ENCODE measurements at regions not wholly inside any gene's neighbourhood (a gene's known extent, or its start where the extent isn't known, plus 50 kb on each side); places are given as distances from the start of the nearest gene placed in this dataset.

- Histone ChIP-seq H3K36me3 (ENCODE audit: control insufficient read depth, insufficient read depth, low read length) (no peaks in the 10 kb centered on the region), H3K27ac (ENCODE audit: low read depth, low read length) (no peak overlapping the region), H3K9me3 (ENCODE audit: control insufficient read depth, insufficient read depth, low read length) (no peaks in the 10 kb centered on the region), H3K4me3 (ENCODE audit: low read depth, low read length) (no peak overlapping the region), H3K4me1 (ENCODE audit: control insufficient read depth, insufficient read depth, low read length) (no peaks in the 10 kb centered on the region), H3K9ac (ENCODE audit: low read depth, low read length) (no peak overlapping the region), H3K27me3 (ENCODE audit: control insufficient read depth, insufficient read depth, low read length) (no peaks in the 10 kb centered on the region)
Observed at GRCh38 chr2:198394208-198394607, 589.8 kb downstream of the PLCL1 start.

DNA sequence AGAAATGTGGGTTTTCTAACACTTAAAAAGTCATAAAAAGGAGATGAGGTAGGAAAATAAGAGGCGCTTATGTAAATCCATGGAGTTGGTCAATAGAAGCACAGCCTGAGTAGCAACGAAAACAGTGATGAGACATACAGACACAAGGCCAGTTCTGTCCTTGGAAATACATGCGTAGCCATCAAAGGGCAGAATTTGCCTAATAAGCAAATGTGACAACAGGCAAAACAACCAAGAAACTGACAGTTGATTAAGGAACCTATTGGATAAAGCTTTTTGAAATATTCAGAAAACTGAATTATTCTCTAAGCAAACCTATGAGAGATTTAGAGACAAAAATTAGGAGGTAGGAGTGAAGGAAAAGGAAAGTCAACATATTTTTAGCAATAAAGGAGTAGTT lies 586.3 kb downstream of the PLCL1 start:
- H3K9me3 ChIP-seq (ENCODE audit: control insufficient read depth, insufficient read depth, low read length), result no peaks in the 10 kb centered on the region
- no peak overlapping the region for H3K27ac ChIP-seq (ENCODE audit: low read depth, low read length)
- H3K4me3 ChIP-seq (ENCODE audit: low read depth, low read length), result no peak overlapping the region
- no peaks in the 10 kb centered on the region for H3K27me3 ChIP-seq (ENCODE audit: control insufficient read depth, insufficient read depth, low read length)
- H3K4me1 ChIP-seq (ENCODE audit: control insufficient read depth, insufficient read depth, low read length), result no peaks in the 10 kb centered on the region
- no peak overlapping the region for H3K9ac ChIP-seq (ENCODE audit: low read depth, low read length)
- H3K36me3 ChIP-seq (ENCODE audit: control insufficient read depth, insufficient read depth, low read length), result no peaks in the 10 kb centered on the region

- H3K27me3 ChIP-seq (ENCODE audit: control insufficient read depth, insufficient read depth, low read length), result no peaks in the 10 kb centered on the region
- no peaks in the 10 kb centered on the region for H3K9me3 ChIP-seq (ENCODE audit: control insufficient read depth, insufficient read depth, low read length)
- no peaks in the 10 kb centered on the region for H3K4me1 ChIP-seq (ENCODE audit: control insufficient read depth, insufficient read depth, low read length)
- no peak overlapping the region for H3K4me3 ChIP-seq (ENCODE audit: low read depth, low read length)
- no peak overlapping the region for H3K9ac ChIP-seq (ENCODE audit: low read depth, low read length)
- H3K36me3 ChIP-seq (ENCODE audit: control insufficient read depth, insufficient read depth, low read length), result no peaks in the 10 kb centered on the region
- no peak overlapping the region for H3K27ac ChIP-seq (ENCODE audit: low read depth, low read length)
Observed at GRCh38 chr2:198387677-198388076, 583.3 kb downstream of the PLCL1 start.

GRCh38 chr2:198385856-198386255 lies 581.5 kb downstream of the PLCL1 start:
- H3K27ac ChIP-seq (ENCODE audit: low read depth, low read length), result no peak overlapping the region
- H3K9ac ChIP-seq (ENCODE audit: low read depth, low read length), result no peak overlapping the region
- H3K4me3 ChIP-seq (ENCODE audit: low read depth, low read length), result no peak overlapping the region
- H3K27me3 ChIP-seq (ENCODE audit: control insufficient read depth, insufficient read depth, low read length), result no peaks in the 10 kb centered on the region
- no peaks in the 10 kb centered on the region for H3K9me3 ChIP-seq (ENCODE audit: control insufficient read depth, insufficient read depth, low read length)
- H3K4me1 ChIP-seq (ENCODE audit: control insufficient read depth, insufficient read depth, low read length), result no peaks in the 10 kb centered on the region
- H3K36me3 ChIP-seq (ENCODE audit: control insufficient read depth, insufficient read depth, low read length), result no peaks in the 10 kb centered on the region

DNA sequence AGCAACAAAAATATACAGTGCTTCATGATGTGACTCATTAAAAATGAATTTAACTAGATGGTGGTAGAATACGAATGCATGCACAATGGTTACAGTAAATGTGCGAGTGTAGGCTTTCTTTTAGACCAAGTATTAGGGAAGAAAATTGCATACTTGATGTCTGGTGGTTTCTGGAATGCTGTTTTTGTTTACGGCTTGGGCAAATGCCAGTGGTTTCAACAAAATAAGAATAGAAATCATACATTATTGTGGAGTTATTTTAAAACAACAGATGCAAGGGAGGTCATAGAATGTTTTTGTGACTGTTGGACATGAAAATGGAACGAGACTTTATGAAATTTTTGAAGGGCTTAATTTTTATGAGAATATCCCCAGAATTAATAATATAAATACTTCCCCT lies 580.9 kb downstream of the PLCL1 start:
- H3K9me3 ChIP-seq (ENCODE audit: control insufficient read depth, insufficient read depth, low read length), result no peaks in the 10 kb centered on the region
- H3K36me3 ChIP-seq (ENCODE audit: control insufficient read depth, insufficient read depth, low read length), result no peaks in the 10 kb centered on the region
- H3K4me3 ChIP-seq (ENCODE audit: low read depth, low read length), result no peak overlapping the region
- H3K27ac ChIP-seq (ENCODE audit: low read depth, low read length), result no peak overlapping the region
- H3K9ac ChIP-seq (ENCODE audit: low read depth, low read length), result no peak overlapping the region
- no peaks in the 10 kb centered on the region for H3K4me1 ChIP-seq (ENCODE audit: control insufficient read depth, insufficient read depth, low read length)
- no peaks in the 10 kb centered on the region for H3K27me3 ChIP-seq (ENCODE audit: control insufficient read depth, insufficient read depth, low read length)

DNA sequence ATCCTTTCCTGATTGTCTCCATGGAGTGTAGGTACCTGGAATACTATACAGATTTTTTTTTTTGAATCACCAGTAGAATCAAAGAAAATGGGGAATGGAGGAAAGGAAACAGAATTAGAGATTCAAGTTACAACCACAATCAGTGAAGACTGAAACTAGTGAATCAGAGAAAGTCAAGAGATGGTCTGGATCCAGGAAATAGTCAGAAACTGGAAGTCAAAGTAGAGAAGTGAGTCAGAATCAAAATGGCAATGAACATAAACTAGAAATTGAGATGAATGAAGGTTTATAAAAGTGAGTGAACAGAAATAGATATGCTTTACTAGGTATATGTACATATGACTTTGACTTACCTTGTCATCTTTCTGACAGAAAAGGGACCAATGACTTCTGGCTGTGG lies 579.0 kb downstream of the PLCL1 start:
- Histone ChIP-seq H3K9me3 (ENCODE audit: control insufficient read depth, insufficient read depth, low read length) (no peaks in the 10 kb centered on the region), H3K4me1 (ENCODE audit: control insufficient read depth, insufficient read depth, low read length) (no peaks in the 10 kb centered on the region), H3K27ac (ENCODE audit: low read depth, low read length) (no peak overlapping the region), H3K27me3 (ENCODE audit: control insufficient read depth, insufficient read depth, low read length) (no peaks in the 10 kb centered on the region), H3K36me3 (ENCODE audit: control insufficient read depth, insufficient read depth, low read length) (no peaks in the 10 kb centered on the region), H3K9ac (ENCODE audit: low read depth, low read length) (no peak overlapping the region), H3K4me3 (ENCODE audit: low read depth, low read length) (no peak overlapping the region)

DNA sequence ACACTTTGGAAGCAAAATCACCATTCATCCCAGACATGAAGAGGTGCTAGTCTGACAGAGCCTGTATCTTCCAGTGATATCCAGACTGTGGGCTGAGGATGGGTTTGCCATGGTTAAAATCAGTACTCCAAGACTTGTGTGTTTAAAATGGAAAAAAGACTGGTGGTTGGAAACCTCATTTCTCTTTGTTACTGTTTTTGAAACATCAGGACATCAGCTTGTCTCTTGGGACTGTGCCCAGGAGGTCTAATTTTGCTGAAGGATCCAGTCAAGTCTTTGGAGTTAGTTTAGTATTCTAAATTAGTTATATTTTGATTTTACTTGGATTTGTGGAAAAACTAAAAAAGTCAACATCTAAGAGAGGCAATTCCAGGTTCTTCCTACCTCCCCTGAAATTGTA lies 578.4 kb downstream of the PLCL1 start:
- no peaks in the 10 kb centered on the region for H3K9me3 ChIP-seq (ENCODE audit: control insufficient read depth, insufficient read depth, low read length)
- no peak overlapping the region for H3K4me3 ChIP-seq (ENCODE audit: low read depth, low read length)
- no peak overlapping the region for H3K27ac ChIP-seq (ENCODE audit: low read depth, low read length)
- no peak overlapping the region for H3K9ac ChIP-seq (ENCODE audit: low read depth, low read length)
- no peaks in the 10 kb centered on the region for H3K27me3 ChIP-seq (ENCODE audit: control insufficient read depth, insufficient read depth, low read length)
- H3K36me3 ChIP-seq (ENCODE audit: control insufficient read depth, insufficient read depth, low read length), result no peaks in the 10 kb centered on the region
- no peaks in the 10 kb centered on the region for H3K4me1 ChIP-seq (ENCODE audit: control insufficient read depth, insufficient read depth, low read length)

GRCh38 chr2:198376677-198377076 lies 572.3 kb downstream of the PLCL1 start:
- Histone ChIP-seq H3K36me3 (ENCODE audit: control insufficient read depth, insufficient read depth, low read length) (no peaks in the 10 kb centered on the region), H3K4me1 (ENCODE audit: control insufficient read depth, insufficient read depth, low read length) (no peaks in the 10 kb centered on the region), H3K27ac (ENCODE audit: low read depth, low read length) (no peak overlapping the region), H3K9me3 (ENCODE audit: control insufficient read depth, insufficient read depth, low read length) (no peaks in the 10 kb centered on the region), H3K4me3 (ENCODE audit: low read depth, low read length) (no peak overlapping the region), H3K9ac (ENCODE audit: low read depth, low read length) (no peak overlapping the region), H3K27me3 (ENCODE audit: control insufficient read depth, insufficient read depth, low read length) (no peaks in the 10 kb centered on the region)

GRCh38 chr2:198375083-198375410 lies 570.7 kb downstream of the PLCL1 start:
- H3K27ac ChIP-seq (ENCODE audit: low read depth, low read length), result no peak overlapping the region
- no peak overlapping the region for H3K9ac ChIP-seq (ENCODE audit: low read depth, low read length)
- H3K4me1 ChIP-seq (ENCODE audit: control insufficient read depth, insufficient read depth, low read length), result no peaks in the 10 kb centered on the region
- H3K9me3 ChIP-seq (ENCODE audit: control insufficient read depth, insufficient read depth, low read length), result no peaks in the 10 kb centered on the region
- H3K27me3 ChIP-seq (ENCODE audit: control insufficient read depth, insufficient read depth, low read length), result no peaks in the 10 kb centered on the region
- H3K4me3 ChIP-seq (ENCODE audit: low read depth, low read length), result no peak overlapping the region
- no peaks in the 10 kb centered on the region for H3K36me3 ChIP-seq (ENCODE audit: control insufficient read depth, insufficient read depth, low read length)

DNA sequence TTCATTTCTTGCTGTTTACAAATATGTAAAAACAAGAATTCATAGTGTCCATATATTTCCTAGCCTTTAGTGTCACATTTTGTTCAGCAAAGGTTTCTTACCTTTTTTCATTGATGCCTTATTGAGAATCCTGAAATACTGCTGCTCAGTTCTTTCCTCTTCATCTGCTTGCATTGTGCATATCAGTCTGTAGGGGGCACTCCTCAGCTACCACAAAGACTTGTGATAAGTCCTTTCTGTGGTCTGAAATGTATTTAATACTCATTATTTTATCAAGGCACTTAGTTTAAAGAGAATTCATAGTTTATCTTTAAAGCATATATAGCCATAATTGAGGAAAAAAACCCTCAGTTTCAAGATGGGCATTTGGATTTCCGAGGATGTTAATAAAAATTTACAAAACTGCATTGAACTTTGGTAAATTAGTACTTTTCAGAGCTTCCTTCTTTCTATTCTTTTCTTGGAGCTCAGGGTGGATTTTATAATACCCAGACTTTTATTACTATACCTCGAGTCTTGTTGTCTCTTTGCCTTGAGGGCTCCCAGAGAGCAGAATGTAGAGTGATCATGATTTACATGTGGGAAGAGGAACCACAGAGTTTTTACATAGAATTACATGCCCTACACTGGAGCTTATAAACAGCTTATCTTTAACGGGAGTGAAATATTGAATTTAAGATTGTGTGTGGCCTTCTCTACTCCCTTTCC lies 570.1 kb downstream of the PLCL1 start:
- no peaks in the 10 kb centered on the region for H3K4me1 ChIP-seq (ENCODE audit: control insufficient read depth, insufficient read depth, low read length)
- H3K27me3 ChIP-seq (ENCODE audit: control insufficient read depth, insufficient read depth, low read length), result no peaks in the 10 kb centered on the region
- H3K9ac ChIP-seq (ENCODE audit: low read depth, low read length), result no peak overlapping the region
- no peaks in the 10 kb centered on the region for H3K9me3 ChIP-seq (ENCODE audit: control insufficient read depth, insufficient read depth, low read length)
- H3K27ac ChIP-seq (ENCODE audit: low read depth, low read length), result no peak overlapping the region
- no peaks in the 10 kb centered on the region for H3K36me3 ChIP-seq (ENCODE audit: control insufficient read depth, insufficient read depth, low read length)
- H3K4me3 ChIP-seq (ENCODE audit: low read depth, low read length), result no peak overlapping the region

GRCh38 chr2:198371921-198372543 lies 567.6 kb downstream of the PLCL1 start:
- no peaks in the 10 kb centered on the region for H3K9me3 ChIP-seq (ENCODE audit: control insufficient read depth, insufficient read depth, low read length)
- no peak overlapping the region for H3K9ac ChIP-seq (ENCODE audit: low read depth, low read length)
- no peak overlapping the region for H3K27ac ChIP-seq (ENCODE audit: low read depth, low read length)
- no peak overlapping the region for H3K4me3 ChIP-seq (ENCODE audit: low read depth, low read length)
- no peaks in the 10 kb centered on the region for H3K27me3 ChIP-seq (ENCODE audit: control insufficient read depth, insufficient read depth, low read length)
- no peaks in the 10 kb centered on the region for H3K36me3 ChIP-seq (ENCODE audit: control insufficient read depth, insufficient read depth, low read length)
- H3K4me1 ChIP-seq (ENCODE audit: control insufficient read depth, insufficient read depth, low read length), result no peaks in the 10 kb centered on the region
